ENCODE measurements at regions not wholly inside any gene's neighbourhood (a gene's known extent, or its start where the extent isn't known, plus 50 kb on each side); places are given as distances from the start of the nearest gene placed in this dataset.

DNA sequence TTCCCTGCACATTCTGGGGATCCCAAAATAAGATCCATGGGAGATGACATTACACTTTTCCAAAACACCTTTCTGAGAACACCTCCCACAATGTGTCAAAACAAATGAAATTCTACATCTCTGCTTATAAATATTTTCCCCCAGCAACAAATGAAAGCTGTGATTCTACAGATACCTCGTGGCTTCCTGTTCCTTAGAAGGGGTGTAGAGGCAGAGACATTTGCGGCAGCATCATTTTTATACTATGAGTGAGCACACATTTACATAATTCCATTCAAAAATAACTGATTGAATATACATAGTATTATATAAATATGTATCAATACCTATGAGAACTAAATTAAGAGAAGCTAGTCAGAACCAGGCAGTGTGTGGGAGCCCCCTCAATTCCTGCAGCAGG is 213.9 kb upstream of the JARID2 start:
- Histone ChIP-seq H3K27ac (ENCODE audit: low read length) (no peak overlapping the region), H3K4me1 (ENCODE audit: control insufficient read depth, insufficient read depth, low read length) (no peaks in the 10 kb centered on the region), H3K9me3 (ENCODE audit: control insufficient read depth, insufficient read depth, low read depth, low read length) (no peaks in the 10 kb centered on the region), H3K27me3 (ENCODE audit: control insufficient read depth, insufficient read depth, low read length) (no peaks in the 10 kb centered on the region), H3K4me3 (ENCODE audit: low read depth in 2 of 2, low read length in 2 of 2) (no peak overlapping the region), H3K36me3 (ENCODE audit: control insufficient read depth, insufficient read depth, low read length) (no peaks in the 10 kb centered on the region)
- in situ Hi-C loops (cut with HindIII; ENCODE audit: low pct_unique_long_range_greater_than_20kb, low sequenced_read_pairs), result no loop called here
- BruUV-seq (replicated peaks), result no TSS peak
- ATAC-seq, result no peak
- ChIA-PET POLR2A (no interaction called here), CTCF (no interaction called here)
- TF ChIP-seq SIN3A (IDR thresholded peaks at IDR 0.05; ENCODE audit: borderline replicate concordance, insufficient read depth, low read depth, low read length), result no peak
- no peak for TF ChIP-seq POLR2AphosphoS5 (IDR thresholded peaks at IDR 0.05; ENCODE audit: low read depth, low read length)
- TF ChIP-seq, protein P1, sequence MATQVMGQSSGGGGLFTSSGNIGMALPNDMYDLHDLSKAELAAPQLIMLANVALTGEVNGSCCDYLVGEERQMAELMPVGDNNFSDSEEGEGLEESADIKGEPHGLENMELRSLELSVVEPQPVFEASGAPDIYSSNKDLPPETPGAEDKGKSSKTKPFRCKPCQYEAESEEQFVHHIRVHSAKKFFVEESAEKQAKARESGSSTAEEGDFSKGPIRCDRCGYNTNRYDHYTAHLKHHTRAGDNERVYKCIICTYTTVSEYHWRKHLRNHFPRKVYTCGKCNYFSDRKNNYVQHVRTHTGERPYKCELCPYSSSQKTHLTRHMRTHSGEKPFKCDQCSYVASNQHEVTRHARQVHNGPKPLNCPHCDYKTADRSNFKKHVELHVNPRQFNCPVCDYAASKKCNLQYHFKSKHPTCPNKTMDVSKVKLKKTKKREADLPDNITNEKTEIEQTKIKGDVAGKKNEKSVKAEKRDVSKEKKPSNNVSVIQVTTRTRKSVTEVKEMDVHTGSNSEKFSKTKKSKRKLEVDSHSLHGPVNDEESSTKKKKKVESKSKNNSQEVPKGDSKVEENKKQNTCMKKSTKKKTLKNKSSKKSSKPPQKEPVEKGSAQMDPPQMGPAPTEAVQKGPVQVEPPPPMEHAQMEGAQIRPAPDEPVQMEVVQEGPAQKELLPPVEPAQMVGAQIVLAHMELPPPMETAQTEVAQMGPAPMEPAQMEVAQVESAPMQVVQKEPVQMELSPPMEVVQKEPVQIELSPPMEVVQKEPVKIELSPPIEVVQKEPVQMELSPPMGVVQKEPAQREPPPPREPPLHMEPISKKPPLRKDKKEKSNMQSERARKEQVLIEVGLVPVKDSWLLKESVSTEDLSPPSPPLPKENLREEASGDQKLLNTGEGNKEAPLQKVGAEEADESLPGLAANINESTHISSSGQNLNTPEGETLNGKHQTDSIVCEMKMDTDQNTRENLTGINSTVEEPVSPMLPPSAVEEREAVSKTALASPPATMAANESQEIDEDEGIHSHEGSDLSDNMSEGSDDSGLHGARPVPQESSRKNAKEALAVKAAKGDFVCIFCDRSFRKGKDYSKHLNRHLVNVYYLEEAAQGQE (IDR thresholded peaks at IDR 0.05; ENCODE audit: insufficient read depth in 1 of 2, low read depth in 2 of 2, low read length in 1 of 2), result no peak
- no peak for TF ChIP-seq TCF7L2 (IDR thresholded peaks at IDR 0.05; ENCODE audit: low read depth, low read length)
- TF ChIP-seq, protein P2, sequence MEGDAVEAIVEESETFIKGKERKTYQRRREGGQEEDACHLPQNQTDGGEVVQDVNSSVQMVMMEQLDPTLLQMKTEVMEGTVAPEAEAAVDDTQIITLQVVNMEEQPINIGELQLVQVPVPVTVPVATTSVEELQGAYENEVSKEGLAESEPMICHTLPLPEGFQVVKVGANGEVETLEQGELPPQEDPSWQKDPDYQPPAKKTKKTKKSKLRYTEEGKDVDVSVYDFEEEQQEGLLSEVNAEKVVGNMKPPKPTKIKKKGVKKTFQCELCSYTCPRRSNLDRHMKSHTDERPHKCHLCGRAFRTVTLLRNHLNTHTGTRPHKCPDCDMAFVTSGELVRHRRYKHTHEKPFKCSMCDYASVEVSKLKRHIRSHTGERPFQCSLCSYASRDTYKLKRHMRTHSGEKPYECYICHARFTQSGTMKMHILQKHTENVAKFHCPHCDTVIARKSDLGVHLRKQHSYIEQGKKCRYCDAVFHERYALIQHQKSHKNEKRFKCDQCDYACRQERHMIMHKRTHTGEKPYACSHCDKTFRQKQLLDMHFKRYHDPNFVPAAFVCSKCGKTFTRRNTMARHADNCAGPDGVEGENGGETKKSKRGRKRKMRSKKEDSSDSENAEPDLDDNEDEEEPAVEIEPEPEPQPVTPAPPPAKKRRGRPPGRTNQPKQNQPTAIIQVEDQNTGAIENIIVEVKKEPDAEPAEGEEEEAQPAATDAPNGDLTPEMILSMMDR (IDR thresholded peaks at IDR 0.05), result no peak
- no peak for DNase-seq (ENCODE audit: low read depth, low spot score)
- intact Hi-C loops (cut with micrococcal nuclease; ENCODE audit: unreplicated experiment), result no loop called here

DNA sequence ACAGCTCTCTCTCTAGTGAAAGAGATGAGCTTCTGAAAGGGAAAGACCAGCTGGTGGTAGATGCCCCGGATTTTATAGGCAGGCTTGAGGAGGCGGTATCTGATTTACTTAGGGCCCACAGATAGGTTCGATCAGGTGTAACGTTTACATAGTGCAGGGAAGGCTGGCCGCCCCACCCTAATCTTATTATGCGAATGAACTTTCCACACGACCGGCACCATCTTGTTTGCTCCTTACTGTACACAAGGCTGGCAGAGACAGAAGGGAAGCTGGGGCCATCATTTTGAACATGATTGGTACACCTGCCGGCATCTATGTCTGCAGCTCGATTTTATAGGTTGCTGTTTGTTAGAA is 212.0 kb upstream of the JARID2 start:
- ChIA-PET POLR2A (no interaction called here), CTCF (no interaction called here)
- H3K27me3 ChIP-seq (ENCODE audit: control insufficient read depth, insufficient read depth, low read length), result no peaks in the 10 kb centered on the region
- TF ChIP-seq, protein P2 (IDR thresholded peaks at IDR 0.05), result no peak
- TF ChIP-seq POLR2AphosphoS5 (IDR thresholded peaks at IDR 0.05; ENCODE audit: low read depth, low read length) (no peak), SIN3A (IDR thresholded peaks at IDR 0.05; ENCODE audit: borderline replicate concordance, insufficient read depth, low read depth, low read length) (no peak), TCF7L2 (IDR thresholded peaks at IDR 0.05; ENCODE audit: low read depth, low read length) (no peak)
- TF ChIP-seq, protein P1 (IDR thresholded peaks at IDR 0.05; ENCODE audit: insufficient read depth in 1 of 2, low read depth in 2 of 2, low read length in 1 of 2), result no peak
- H3K36me3 ChIP-seq (ENCODE audit: control insufficient read depth, insufficient read depth, low read length), result no peaks in the 10 kb centered on the region
- no peak for ATAC-seq
- in situ Hi-C loops (cut with HindIII; ENCODE audit: low pct_unique_long_range_greater_than_20kb, low sequenced_read_pairs), result no loop called here
- no peaks in the 10 kb centered on the region for H3K9me3 ChIP-seq (ENCODE audit: control insufficient read depth, insufficient read depth, low read depth, low read length)
- BruUV-seq (replicated peaks), result no TSS peak
- no peak overlapping the region for H3K4me3 ChIP-seq (ENCODE audit: low read depth in 2 of 2, low read length in 2 of 2)
- no peaks in the 10 kb centered on the region for H3K4me1 ChIP-seq (ENCODE audit: control insufficient read depth, insufficient read depth, low read length)
- intact Hi-C loops (cut with micrococcal nuclease; ENCODE audit: unreplicated experiment), result no loop called here
- DNase-seq (ENCODE audit: low read depth, low spot score), result no peak
- H3K27ac ChIP-seq (ENCODE audit: low read length), result no peak overlapping the region
